HL-60 (cell line): ENCODE measurements at regions not wholly inside any gene's neighbourhood (a gene's known extent, or its start where the extent isn't known, plus 50 kb on each side); places are given as distances from the start of the nearest gene placed in this dataset.

Experiments
- DNase-seq, 2 experiments: peaks; one replicate each; pipeline ENCODE4 v3.0.0-alpha.2; 2010 to 2020; ENCODE audit warnings: low read depth in 1 of 2, low spot score in 1 of 2
- H3K27ac ChIP-seq: fragments of 250-450 bp; sonication (Bioruptor Pico); replicated peaks from 2 replicates; pipeline ENCODE4 v1.5.1; 2020; ENCODE audit warnings: mild to moderate bottlenecking, moderate library complexity
- H3K27me3 ChIP-seq: fragments of 250-450 bp; sonication (Bioruptor Pico); 2 replicates; pipeline ENCODE4 v1.5.1; 2021; ENCODE audit warnings: mild to moderate bottlenecking, moderate library complexity; ENCODE audit not compliant: insufficient read depth, poor library complexity, severe bottlenecking
- H3K4me3 ChIP-seq: replicated peaks from 2 replicates; pipeline ENCODE4 v1.5.1; 2011; ENCODE audit warnings: mild to moderate bottlenecking, control low read depth, low read length; ENCODE audit not compliant: insufficient read depth
- CTCF ChIP-seq: IDR thresholded peaks from one replicate; pipeline ENCODE4 v1.5.1; 2011; ENCODE audit warnings: low read length, control low read depth, inconsistent platforms; ENCODE audit not compliant: insufficient read depth
- GABPA ChIP-seq: IDR thresholded peaks from 2 replicates; pipeline ENCODE4 v1.6.1; 2012; ENCODE audit warnings: low read depth
- POLR2AphosphoS5 ChIP-seq: IDR thresholded peaks from 2 replicates; pipeline ENCODE4 v1.6.1; 2012; ENCODE audit warnings: low read depth
- REST ChIP-seq: IDR thresholded peaks from 2 replicates; pipeline ENCODE4 v1.6.1; 2012; ENCODE audit warnings: low read depth; ENCODE audit not compliant: insufficient replicate concordance
- SPI1 ChIP-seq: IDR thresholded peaks from 2 replicates; pipeline ENCODE4 v1.6.1; 2012; ENCODE audit warnings: low read depth, mild to moderate bottlenecking, borderline replicate concordance

- TF ChIP-seq REST (no peak), POLR2AphosphoS5 (no peak), CTCF (no peak), SPI1 (no peak), GABPA (no peak)
- H3K27ac ChIP-seq = no peak overlapping the region
- no peaks in the 10 kb centered on the region for H3K27me3 ChIP-seq
- H3K4me3 ChIP-seq = no peak overlapping the region
- no peak for DNase-seq
Observed at GRCh38 chr5:147052519-147052918, 174.0 kb upstream of the PPP2R2B start.

- TF ChIP-seq POLR2AphosphoS5 (no peak), CTCF (no peak), REST (no peak), GABPA (no peak), SPI1 (no peak)
- no peak for DNase-seq
- no peak overlapping the region for H3K27ac ChIP-seq
Observed at GRCh38 chr5:147055089-147055826, 176.7 kb upstream of the PPP2R2B start.

GRCh38 chr5:147055850-147056566, 177.5 kb upstream of the PPP2R2B start:
- TF ChIP-seq POLR2AphosphoS5 = no peak
- TF ChIP-seq GABPA = no peak
- TF ChIP-seq REST = no peak
- no peak for TF ChIP-seq SPI1
- H3K27ac ChIP-seq = no peak overlapping the region
- no peak overlapping the region for H3K4me3 ChIP-seq
- DNase-seq = no peak
- H3K27me3 ChIP-seq = no peaks in the 10 kb centered on the region

More at GRCh38 chr5:147055089-147055826, 176.7 kb upstream of the PPP2R2B start:
- no peak overlapping the region for H3K4me3 ChIP-seq
- H3K27me3 ChIP-seq = no peaks in the 10 kb centered on the region
